NCI-H524 treated with DMSO at 0.1 percent for 48 hours (cell line): ENCODE measurements at regions not wholly inside any gene's neighbourhood (a gene's known extent, or its start where the extent isn't known, plus 50 kb on each side); places are given as distances from the start of the nearest gene placed in this dataset.
"Not testable (repeated sequence)": the region's sequence is repeated elsewhere in the genome, so short reads cannot be mapped to it uniquely, and the experiment has no call there.

ENCODE experiments used
- DNase-seq: peaks from one replicate; lab custom pipeline; 2025; lab: John Stamatoyannopoulos, UW

GRCh38 chr10:94225589-94225988 is 137.2 kb downstream of the NOC3L start:
- no peak for DNase-seq

- no peak for DNase-seq
These were observed 132.5 kb downstream of the NOC3L start for GRCh38 chr10:94230134-94230785.

GRCh38 chr10:94232711-94233383 is 129.9 kb downstream of the NOC3L start:
- DNase-seq, result no peak

- DNase-seq, result no peak
These were observed 127.3 kb downstream of the NOC3L start for GRCh38 chr10:94235461-94235860.

GRCh38 chr10:94238006-94238617 is 124.6 kb downstream of the NOC3L start:
- DNase-seq, result no peak

GRCh38 chr10:94239696-94240095 is 123.0 kb downstream of the NOC3L start:
- no peak for DNase-seq

- no peak for DNase-seq
These were observed 122.2 kb downstream of the NOC3L start for GRCh38 chr10:94240491-94240890.

- no peak for DNase-seq
These were observed 121.8 kb downstream of the NOC3L start for GRCh38 chr10:94240901-94241300.

GRCh38 chr10:94251098-94251497 is 111.6 kb downstream of the NOC3L start:
- no peak for DNase-seq

- DNase-seq, result no peak
These were observed 111.2 kb downstream of the NOC3L start for GRCh38 chr10:94251568-94251967.

- not testable (repeated sequence) for DNase-seq
These were observed 105.3 kb downstream of the NOC3L start for GRCh38 chr10:94257407-94257806.

GRCh38 chr10:94260455-94260854 is 102.3 kb downstream of the NOC3L start:
- no peak for DNase-seq

GRCh38 chr10:94264085-94264484 is 98.7 kb downstream of the NOC3L start:
- no peak for DNase-seq

GRCh38 chr10:94266091-94266490 is 96.6 kb downstream of the NOC3L start:
- no peak for DNase-seq

GRCh38 chr10:94268652-94269051 is 94.1 kb downstream of the NOC3L start:
- no peak for DNase-seq

GRCh38 chr10:94274142-94274787 is 88.5 kb downstream of the NOC3L start:
- no peak for DNase-seq

- no peak for DNase-seq
These were observed 86.6 kb downstream of the NOC3L start for GRCh38 chr10:94276140-94276539.

- no peak for DNase-seq
These were observed 85.3 kb downstream of the NOC3L start for GRCh38 chr10:94277450-94277849.

- DNase-seq, result no peak
These were observed 82.7 kb downstream of the NOC3L start for GRCh38 chr10:94279835-94280709.

- no peak for DNase-seq
These were observed 81.1 kb downstream of the NOC3L start for GRCh38 chr10:94281654-94282053.

GRCh38 chr10:94282369-94282768 is 80.4 kb downstream of the NOC3L start:
- no peak for DNase-seq
